ENCODE measurements at regions not wholly inside any gene's neighbourhood (a gene's known extent, or its start where the extent isn't known, plus 50 kb on each side); places are given as distances from the start of the nearest gene placed in this dataset.

GRCh38 chr15:93811305-93811704 lies 420.1 kb upstream of the MCTP2 start:
- intact Hi-C loops (cut with micrococcal nuclease) = no loop called here
- Mint-ChIP-seq H3K9me3 (no peaks in the 10 kb centered on the region), H3K27me3 (peaks cover 7% of the 10 kb centered on the region), H3K27ac (no peak overlapping the region), H3K4me3 (no peak overlapping the region), H3K4me1 (ENCODE audit: low read depth) (no peaks in the 10 kb centered on the region), H3K36me3 (ENCODE audit: low read depth) (no peaks in the 10 kb centered on the region)
- DNase-seq (no peak), ATAC-seq (no peak)
- TF ChIP-seq, protein P1, sequence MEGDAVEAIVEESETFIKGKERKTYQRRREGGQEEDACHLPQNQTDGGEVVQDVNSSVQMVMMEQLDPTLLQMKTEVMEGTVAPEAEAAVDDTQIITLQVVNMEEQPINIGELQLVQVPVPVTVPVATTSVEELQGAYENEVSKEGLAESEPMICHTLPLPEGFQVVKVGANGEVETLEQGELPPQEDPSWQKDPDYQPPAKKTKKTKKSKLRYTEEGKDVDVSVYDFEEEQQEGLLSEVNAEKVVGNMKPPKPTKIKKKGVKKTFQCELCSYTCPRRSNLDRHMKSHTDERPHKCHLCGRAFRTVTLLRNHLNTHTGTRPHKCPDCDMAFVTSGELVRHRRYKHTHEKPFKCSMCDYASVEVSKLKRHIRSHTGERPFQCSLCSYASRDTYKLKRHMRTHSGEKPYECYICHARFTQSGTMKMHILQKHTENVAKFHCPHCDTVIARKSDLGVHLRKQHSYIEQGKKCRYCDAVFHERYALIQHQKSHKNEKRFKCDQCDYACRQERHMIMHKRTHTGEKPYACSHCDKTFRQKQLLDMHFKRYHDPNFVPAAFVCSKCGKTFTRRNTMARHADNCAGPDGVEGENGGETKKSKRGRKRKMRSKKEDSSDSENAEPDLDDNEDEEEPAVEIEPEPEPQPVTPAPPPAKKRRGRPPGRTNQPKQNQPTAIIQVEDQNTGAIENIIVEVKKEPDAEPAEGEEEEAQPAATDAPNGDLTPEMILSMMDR (IDR thresholded peaks at IDR 0.05) = no peak
- ChIA-PET POLR2A (no interaction called here), CTCF (no interaction called here)

DNA sequence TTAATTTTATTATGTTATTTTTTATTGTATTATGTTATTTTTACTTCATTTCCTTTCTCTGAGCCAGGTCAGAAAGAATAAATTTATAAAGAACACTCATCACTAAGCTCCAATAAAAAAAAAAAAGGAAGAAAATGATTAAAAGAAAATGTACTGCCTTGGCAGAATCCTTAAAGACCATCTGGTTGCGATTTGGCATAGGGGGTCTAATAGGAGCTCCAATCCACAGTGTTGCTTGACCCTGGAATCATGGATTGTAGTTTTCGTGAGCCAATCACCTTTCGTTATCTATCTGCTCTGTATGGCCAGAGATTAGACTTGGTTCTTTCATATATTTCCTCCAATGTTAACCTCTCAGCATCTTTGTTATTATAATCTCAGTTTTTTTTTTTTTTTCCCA lies 421.8 kb upstream of the MCTP2 start:
- CTCF ChIA-PET = interaction anchor here (0.7 kb wide), 1 partner anchor 57 kb away, joined by 3 read pairs; no protein-coding TSS in a partner anchor
- POLR2A ChIA-PET = no interaction called here
- Mint-ChIP-seq H3K36me3 (ENCODE audit: low read depth) (no peaks in the 10 kb centered on the region), H3K4me1 (ENCODE audit: low read depth) (no peaks in the 10 kb centered on the region), H3K4me3 (no peak overlapping the region), H3K27ac (no peak overlapping the region), H3K27me3 (peaks cover 8% of the 10 kb centered on the region), H3K9me3 (no peaks in the 10 kb centered on the region)
- intact Hi-C loops (cut with micrococcal nuclease) = no loop called here
- TF ChIP-seq, protein P1 (IDR thresholded peaks at IDR 0.05) = no peak
- no peak for ATAC-seq
- DNase-seq = no peak

GRCh38 chr15:93803421-93804152 lies 427.8 kb upstream of the MCTP2 start:
- no peaks in the 10 kb centered on the region for H3K4me1 Mint-ChIP-seq (ENCODE audit: low read depth)
- DNase-seq (no peak), ATAC-seq (no peak)
- TF ChIP-seq, protein P1 (IDR thresholded peaks at IDR 0.05) = no peak
- H3K9me3 Mint-ChIP-seq = no peaks in the 10 kb centered on the region
- no peak overlapping the region for H3K4me3 Mint-ChIP-seq
- peaks cover 4% of the 10 kb centered on the region for H3K27me3 Mint-ChIP-seq
- H3K27ac Mint-ChIP-seq = no peak overlapping the region
- intact Hi-C loops (cut with micrococcal nuclease) = no loop called here
- H3K36me3 Mint-ChIP-seq (ENCODE audit: low read depth) = no peaks in the 10 kb centered on the region
- POLR2A ChIA-PET = no interaction called here
- CTCF ChIA-PET = interaction anchor here (1.0 kb wide), 1 partner anchor 24 kb away, joined by 3 read pairs; no protein-coding TSS in a partner anchor

GRCh38 chr15:93801206-93801605 lies 430.2 kb upstream of the MCTP2 start:
- intact Hi-C loops (cut with micrococcal nuclease) = no loop called here

GRCh38 chr15:93800805-93801204 lies 430.6 kb upstream of the MCTP2 start:
- no peak overlapping the region for H3K27ac Mint-ChIP-seq
- no peak for ATAC-seq
- no peak overlapping the region for H3K4me3 Mint-ChIP-seq
- ChIA-PET CTCF (no interaction called here), POLR2A (no interaction called here)
- H3K36me3 Mint-ChIP-seq (ENCODE audit: low read depth) = no peaks in the 10 kb centered on the region
- intact Hi-C loops (cut with micrococcal nuclease) = no loop called here
- H3K9me3 Mint-ChIP-seq = no peaks in the 10 kb centered on the region
- peaks cover 2% of the 10 kb centered on the region for H3K27me3 Mint-ChIP-seq
- no peak for DNase-seq
- H3K4me1 Mint-ChIP-seq (ENCODE audit: low read depth) = no peaks in the 10 kb centered on the region
- TF ChIP-seq, protein P1 (IDR thresholded peaks at IDR 0.05) = no peak

More at GRCh38 chr15:93801206-93801605, 430.2 kb upstream of the MCTP2 start:
- ATAC-seq = no peak
- Mint-ChIP-seq H3K4me3 (no peak overlapping the region), H3K27me3 (peaks cover 2% of the 10 kb centered on the region), H3K27ac (no peak overlapping the region), H3K36me3 (ENCODE audit: low read depth) (no peaks in the 10 kb centered on the region), H3K4me1 (ENCODE audit: low read depth) (no peaks in the 10 kb centered on the region), H3K9me3 (no peaks in the 10 kb centered on the region)
- POLR2A ChIA-PET = no interaction called here
- DNase-seq = no peak
- TF ChIP-seq, protein P1 (IDR thresholded peaks at IDR 0.05) = no peak
- CTCF ChIA-PET = no interaction called here
